ENCODE measurements at regions not wholly inside any gene's neighbourhood (a gene's known extent, or its start where the extent isn't known, plus 50 kb on each side); places are given as distances from the start of the nearest gene placed in this dataset.

- POLR2A ChIA-PET, result no interaction called here
- no peak overlapping the region for H3K4me3 ChIP-seq (ENCODE audit: low read depth in 2 of 2, low read length in 1 of 2)
These were observed 545.4 kb downstream of the CCDC85A start for GRCh38 chr2:56729212-56729611.

GRCh38 chr2:56732946-56733345, 549.2 kb downstream of the CCDC85A start:
- Histone ChIP-seq H3K27ac (ENCODE audit: low read depth in 2 of 2, low read length in 1 of 2) (no peak overlapping the region), H3K4me3 (ENCODE audit: low read depth in 2 of 2, low read length in 1 of 2) (no peak overlapping the region), H3K36me3 (replicated peaks in 1 of 2; ENCODE audit: control insufficient read depth in 1 of 2, insufficient read depth in 2 of 2, low read length in 1 of 2) (peaks cover 0 to 66% of the 10 kb centered on the region in 2 experiments), H3K9me2 (no peaks in the 10 kb centered on the region; the same call in 1 of the 2 replicates), H3K4me2 (no peak overlapping the region), H3K27me3 (ENCODE audit: insufficient read depth) (no peaks in the 10 kb centered on the region), H4K20me1 (ENCODE audit: insufficient read depth) (no peaks in the 10 kb centered on the region), H3K9ac (no peak overlapping the region), H3F3A (replicated peaks; ENCODE audit: insufficient read depth) (peaks cover 50% of the 10 kb centered on the region), H3K4me1 (ENCODE audit: control insufficient read depth in 1 of 2, insufficient read depth in 2 of 2, low read depth in 1 of 2, low read length in 1 of 2) (peaks cover 0 to 12% of the 10 kb centered on the region in 2 experiments; a peak in 2 of 4 replicates), H3K9me3 (peaks cover 11% of the 10 kb centered on the region), H2AFZ (ENCODE audit: low read depth) (no peak overlapping the region), H3K79me2 (ENCODE audit: insufficient read depth) (peaks cover 98% of the 10 kb centered on the region)
- ChIA-PET POLR2A (no interaction called here), CTCF (interaction anchor here (0.6 kb wide), 1 partner anchor 16 kb away, joined by 3 read pairs; no protein-coding TSS in a partner anchor)
- no peak for DNase-seq
- 69% methylated on average over 2 of the region's 2 CpGs for WGBS (ENCODE audit: low lambda C conversion rate)
- TF ChIP-seq TAF1 (IDR thresholded peaks at IDR 0.05; ENCODE audit: borderline replicate concordance, low read depth, low read length), result no peak
- no peak for TF ChIP-seq YY1 (IDR thresholded peaks at IDR 0.05; ENCODE audit: low read depth)
- TF ChIP-seq MXI1 (IDR thresholded peaks at IDR 0.05; ENCODE audit: low read depth, low read length), result no peak
- no peak for TF ChIP-seq JUND (IDR thresholded peaks at IDR 0.05)
- TF ChIP-seq RXRA (IDR thresholded peaks at IDR 0.05; ENCODE audit: borderline replicate concordance, low read depth), result no peak
- no peak for TF ChIP-seq RAD21 (IDR thresholded peaks at IDR 0.05; ENCODE audit: low read length)
- no peak for TF ChIP-seq SMC3 (IDR thresholded peaks at IDR 0.05; ENCODE audit: low read depth, low read length)
- TF ChIP-seq FOXM1 (IDR thresholded peaks at IDR 0.05; ENCODE audit: low read depth), result no peak
- TF ChIP-seq, protein P1, sequence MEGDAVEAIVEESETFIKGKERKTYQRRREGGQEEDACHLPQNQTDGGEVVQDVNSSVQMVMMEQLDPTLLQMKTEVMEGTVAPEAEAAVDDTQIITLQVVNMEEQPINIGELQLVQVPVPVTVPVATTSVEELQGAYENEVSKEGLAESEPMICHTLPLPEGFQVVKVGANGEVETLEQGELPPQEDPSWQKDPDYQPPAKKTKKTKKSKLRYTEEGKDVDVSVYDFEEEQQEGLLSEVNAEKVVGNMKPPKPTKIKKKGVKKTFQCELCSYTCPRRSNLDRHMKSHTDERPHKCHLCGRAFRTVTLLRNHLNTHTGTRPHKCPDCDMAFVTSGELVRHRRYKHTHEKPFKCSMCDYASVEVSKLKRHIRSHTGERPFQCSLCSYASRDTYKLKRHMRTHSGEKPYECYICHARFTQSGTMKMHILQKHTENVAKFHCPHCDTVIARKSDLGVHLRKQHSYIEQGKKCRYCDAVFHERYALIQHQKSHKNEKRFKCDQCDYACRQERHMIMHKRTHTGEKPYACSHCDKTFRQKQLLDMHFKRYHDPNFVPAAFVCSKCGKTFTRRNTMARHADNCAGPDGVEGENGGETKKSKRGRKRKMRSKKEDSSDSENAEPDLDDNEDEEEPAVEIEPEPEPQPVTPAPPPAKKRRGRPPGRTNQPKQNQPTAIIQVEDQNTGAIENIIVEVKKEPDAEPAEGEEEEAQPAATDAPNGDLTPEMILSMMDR (IDR thresholded peaks at IDR 0.05), result no peak
- TF ChIP-seq EZH2phosphoT487 (IDR thresholded peaks at IDR 0.05; ENCODE audit: borderline replicate concordance, low read depth), result no peak
- TF ChIP-seq, protein P2, sequence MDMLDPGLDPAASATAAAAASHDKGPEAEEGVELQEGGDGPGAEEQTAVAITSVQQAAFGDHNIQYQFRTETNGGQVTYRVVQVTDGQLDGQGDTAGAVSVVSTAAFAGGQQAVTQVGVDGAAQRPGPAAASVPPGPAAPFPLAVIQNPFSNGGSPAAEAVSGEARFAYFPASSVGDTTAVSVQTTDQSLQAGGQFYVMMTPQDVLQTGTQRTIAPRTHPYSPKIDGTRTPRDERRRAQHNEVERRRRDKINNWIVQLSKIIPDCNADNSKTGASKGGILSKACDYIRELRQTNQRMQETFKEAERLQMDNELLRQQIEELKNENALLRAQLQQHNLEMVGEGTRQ (IDR thresholded peaks at IDR 0.05; ENCODE audit: borderline replicate concordance, low read depth, low read length), result no peak
- TF ChIP-seq, protein P3, sequence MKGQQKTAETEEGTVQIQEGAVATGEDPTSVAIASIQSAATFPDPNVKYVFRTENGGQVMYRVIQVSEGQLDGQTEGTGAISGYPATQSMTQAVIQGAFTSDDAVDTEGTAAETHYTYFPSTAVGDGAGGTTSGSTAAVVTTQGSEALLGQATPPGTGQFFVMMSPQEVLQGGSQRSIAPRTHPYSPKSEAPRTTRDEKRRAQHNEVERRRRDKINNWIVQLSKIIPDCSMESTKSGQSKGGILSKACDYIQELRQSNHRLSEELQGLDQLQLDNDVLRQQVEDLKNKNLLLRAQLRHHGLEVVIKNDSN (IDR thresholded peaks at IDR 0.05; ENCODE audit: borderline replicate concordance, low read depth), result no peak
- no peak for TF ChIP-seq ELF1 (IDR thresholded peaks at IDR 0.05)
- TF ChIP-seq CHD2 (IDR thresholded peaks at IDR 0.05; ENCODE audit: low read length, partially characterized antibody), result no peak

More at GRCh38 chr2:56729212-56729611, 545.4 kb downstream of the CCDC85A start:
- no peaks in the 10 kb centered on the region; the same call in 1 of the 2 replicates for H3K9me2 ChIP-seq
- H3K9me3 ChIP-seq, result peaks cover 20% of the 10 kb centered on the region
- 0% methylated on average over 1 of the region's 1 CpG for WGBS (ENCODE audit: low lambda C conversion rate)
- CTCF ChIA-PET, result interaction anchor here (1.5 kb wide), 1 partner anchor 17 kb away, joined by 3 read pairs; no protein-coding TSS in a partner anchor
- H3K9ac ChIP-seq, result no peak overlapping the region
- DNase-seq, result no peak
- no peaks in the 10 kb centered on the region for H3K27me3 ChIP-seq (ENCODE audit: insufficient read depth)
- H4K20me1 ChIP-seq (ENCODE audit: insufficient read depth), result no peaks in the 10 kb centered on the region
- H3F3A ChIP-seq (replicated peaks; ENCODE audit: insufficient read depth), result peaks cover 49% of the 10 kb centered on the region
- TF ChIP-seq JUND (IDR thresholded peaks at IDR 0.05) (peak; percentile 34), EP300 (IDR thresholded peaks at IDR 0.05; ENCODE audit: borderline replicate concordance in 1 of 2, low read depth in 1 of 2, low read length in 1 of 2) (no peak), TCF12 (IDR thresholded peaks at IDR 0.05) (peak; percentile 29; the same call in 1 of the 2 replicates), PBX3 (IDR thresholded peaks at IDR 0.05) (0 out of 2 replicates have a peak, but pooled peaks have one; percentile 28), IRF3 (IDR thresholded peaks at IDR 0.05; ENCODE audit: low read depth, low read length) (no peak), FOSL2 (IDR thresholded peaks at IDR 0.05; ENCODE audit: borderline replicate concordance, low read depth) (peak; percentile 48; the same call in 1 of the 2 replicates)
- H3K4me1 ChIP-seq (ENCODE audit: control insufficient read depth in 1 of 2, insufficient read depth in 2 of 2, low read depth in 1 of 2, low read length in 1 of 2), result peaks cover 0 to 12% of the 10 kb centered on the region in 2 experiments; a peak in 2 of 4 replicates
- H3K27ac ChIP-seq (ENCODE audit: low read depth in 2 of 2, low read length in 1 of 2), result peak overlapping the region; percentile 53 to 64; a peak in 3 of 4 replicates
- peaks cover 100% of the 10 kb centered on the region for H3K79me2 ChIP-seq (ENCODE audit: insufficient read depth)
- peaks cover 0 to 68% of the 10 kb centered on the region in 2 experiments for H3K36me3 ChIP-seq (replicated peaks in 1 of 2; ENCODE audit: control insufficient read depth in 1 of 2, insufficient read depth in 2 of 2, low read length in 1 of 2)
- H2AFZ ChIP-seq (ENCODE audit: low read depth), result no peak overlapping the region
- H3K4me2 ChIP-seq, result 0 out of 2 replicates have a peak overlapping the region, but pooled peaks have one; percentile 4
